ENCODE measurements at regions not wholly inside any gene's neighbourhood (a gene's known extent, or its start where the extent isn't known, plus 50 kb on each side); places are given as distances from the start of the nearest gene placed in this dataset.
"Not testable (repeated sequence)": the region's sequence is repeated elsewhere in the genome, so short reads cannot be mapped to it uniquely, and the experiment has no call there.

DNA sequence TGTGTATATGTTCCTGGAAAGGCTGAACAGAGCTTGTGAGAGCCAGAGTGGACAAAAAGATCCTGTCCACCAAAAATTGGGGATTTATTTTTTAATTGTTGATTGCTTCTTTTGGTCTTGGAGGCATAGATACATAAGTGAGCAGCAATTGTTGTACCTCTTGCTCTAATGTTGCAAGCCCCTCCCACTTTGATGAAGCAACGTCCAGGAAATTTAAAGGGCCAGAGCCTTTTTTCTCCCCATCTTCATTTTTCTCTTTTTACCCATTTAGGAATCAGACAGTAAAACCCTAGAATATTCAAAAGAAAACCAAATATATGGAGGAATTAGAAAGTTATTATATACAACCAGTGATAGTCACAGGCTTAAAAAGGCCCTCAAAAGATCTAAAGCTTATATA is 871.8 kb upstream of the NRXN1 start:
- in situ Hi-C loops (cut with MboI; ENCODE audit: low sequenced_read_pairs, unreplicated experiment), result no loop called here
- TF ChIP-seq, protein P1, sequence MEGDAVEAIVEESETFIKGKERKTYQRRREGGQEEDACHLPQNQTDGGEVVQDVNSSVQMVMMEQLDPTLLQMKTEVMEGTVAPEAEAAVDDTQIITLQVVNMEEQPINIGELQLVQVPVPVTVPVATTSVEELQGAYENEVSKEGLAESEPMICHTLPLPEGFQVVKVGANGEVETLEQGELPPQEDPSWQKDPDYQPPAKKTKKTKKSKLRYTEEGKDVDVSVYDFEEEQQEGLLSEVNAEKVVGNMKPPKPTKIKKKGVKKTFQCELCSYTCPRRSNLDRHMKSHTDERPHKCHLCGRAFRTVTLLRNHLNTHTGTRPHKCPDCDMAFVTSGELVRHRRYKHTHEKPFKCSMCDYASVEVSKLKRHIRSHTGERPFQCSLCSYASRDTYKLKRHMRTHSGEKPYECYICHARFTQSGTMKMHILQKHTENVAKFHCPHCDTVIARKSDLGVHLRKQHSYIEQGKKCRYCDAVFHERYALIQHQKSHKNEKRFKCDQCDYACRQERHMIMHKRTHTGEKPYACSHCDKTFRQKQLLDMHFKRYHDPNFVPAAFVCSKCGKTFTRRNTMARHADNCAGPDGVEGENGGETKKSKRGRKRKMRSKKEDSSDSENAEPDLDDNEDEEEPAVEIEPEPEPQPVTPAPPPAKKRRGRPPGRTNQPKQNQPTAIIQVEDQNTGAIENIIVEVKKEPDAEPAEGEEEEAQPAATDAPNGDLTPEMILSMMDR (IDR thresholded peaks at IDR 0.05; ENCODE audit: borderline replicate concordance, control extremely low read depth, extremely low read depth, insufficient read depth, missing control alignments), result no peak
- DNase-seq (ENCODE audit: low spot score), result no peak

DNA sequence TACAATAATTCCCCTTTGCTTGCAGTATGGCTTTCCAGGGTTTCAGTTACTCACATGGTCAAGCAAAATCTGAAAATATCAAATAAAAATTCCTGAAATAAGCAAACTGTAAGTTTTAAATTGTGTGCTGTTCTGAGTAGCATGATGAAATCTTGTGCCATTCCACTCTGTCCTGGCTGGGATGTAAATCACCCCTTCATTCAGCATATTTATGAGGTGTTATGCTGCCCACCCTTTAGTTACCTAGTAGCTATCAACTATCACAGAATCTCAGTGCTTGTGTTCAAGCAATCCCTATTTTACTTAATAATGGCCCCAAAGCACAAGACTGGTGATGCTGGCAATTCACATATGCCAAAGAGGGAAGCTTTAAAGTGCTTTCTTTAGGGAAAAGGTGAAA is 867.7 kb upstream of the NRXN1 start:
- no peak for DNase-seq (ENCODE audit: low spot score)
- TF ChIP-seq, protein P1 (IDR thresholded peaks at IDR 0.05; ENCODE audit: borderline replicate concordance, control extremely low read depth, extremely low read depth, insufficient read depth, missing control alignments), result no peak
- in situ Hi-C loops (cut with MboI; ENCODE audit: low sequenced_read_pairs, unreplicated experiment), result no loop called here

DNA sequence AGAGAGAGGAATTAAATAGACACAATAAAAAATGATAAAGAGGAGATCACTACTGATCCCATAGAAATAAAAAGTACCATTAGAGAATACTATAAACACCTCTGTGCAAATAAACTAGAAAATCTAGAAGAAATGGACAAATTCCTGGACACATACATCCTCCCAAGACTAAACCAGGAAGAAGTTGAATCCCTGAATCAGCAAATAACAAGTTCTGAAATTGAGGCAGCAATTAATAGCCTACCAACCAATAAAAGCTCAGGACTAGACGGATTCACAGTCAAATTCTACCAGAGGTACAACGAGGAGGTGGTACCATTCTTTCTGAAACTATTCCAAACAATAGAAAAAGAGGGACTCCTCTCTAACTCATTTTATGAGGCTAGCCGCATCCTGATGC is 862.7 kb upstream of the NRXN1 start:
- in situ Hi-C loops (cut with MboI; ENCODE audit: low sequenced_read_pairs, unreplicated experiment); DNase-seq (ENCODE audit: low spot score): not testable (repeated sequence)

DNA sequence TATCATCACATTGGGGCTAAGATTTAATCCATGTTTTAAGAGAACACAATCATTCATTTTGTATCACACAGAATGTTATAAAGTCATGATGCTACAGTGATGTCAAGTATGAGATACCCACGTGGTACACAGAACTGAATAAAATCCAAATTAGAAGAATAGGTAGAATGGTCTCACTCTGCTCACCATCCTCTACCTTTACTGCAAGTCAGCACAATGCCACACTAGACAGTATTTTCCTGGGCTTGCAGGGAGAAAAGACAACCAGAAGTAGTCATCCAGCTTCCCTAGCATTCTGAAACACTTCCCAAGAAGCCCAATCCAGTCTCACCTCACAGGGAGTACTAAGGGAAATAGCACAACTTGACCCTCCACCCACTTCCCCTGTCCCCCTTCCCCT is 856.2 kb upstream of the NRXN1 start:
- in situ Hi-C loops (cut with MboI; ENCODE audit: low sequenced_read_pairs, unreplicated experiment), result no loop called here

DNA sequence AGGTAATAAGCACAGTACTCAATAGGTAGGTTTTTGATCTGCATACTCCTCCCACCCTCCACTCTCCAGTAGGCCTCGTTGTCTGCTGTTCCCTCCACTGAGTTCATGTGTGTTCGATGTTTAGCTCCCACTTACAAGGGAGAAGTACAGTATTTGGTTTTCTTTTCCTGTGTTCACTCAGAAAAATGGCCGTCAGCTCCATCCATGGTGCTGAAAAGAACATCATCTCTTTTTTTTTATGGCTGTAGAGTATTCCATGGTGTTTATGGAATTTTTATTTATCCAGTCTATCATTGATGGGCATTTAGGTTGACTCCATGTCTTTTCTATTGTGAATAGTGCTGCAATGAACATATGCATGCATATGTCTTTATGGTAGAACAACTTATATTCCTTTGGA is 849.7 kb upstream of the NRXN1 start:
- TF ChIP-seq, protein P1 (IDR thresholded peaks at IDR 0.05; ENCODE audit: borderline replicate concordance, control extremely low read depth, extremely low read depth, insufficient read depth, missing control alignments), result no peak
- no peak for DNase-seq (ENCODE audit: low spot score)
- in situ Hi-C loops (cut with MboI; ENCODE audit: low sequenced_read_pairs, unreplicated experiment), result no loop called here

More for the DNA sequence above, 856.2 kb upstream of the NRXN1 start:
- DNase-seq (ENCODE audit: low spot score), result no peak
- TF ChIP-seq, protein P1 (IDR thresholded peaks at IDR 0.05; ENCODE audit: borderline replicate concordance, control extremely low read depth, extremely low read depth, insufficient read depth, missing control alignments), result no peak

DNA sequence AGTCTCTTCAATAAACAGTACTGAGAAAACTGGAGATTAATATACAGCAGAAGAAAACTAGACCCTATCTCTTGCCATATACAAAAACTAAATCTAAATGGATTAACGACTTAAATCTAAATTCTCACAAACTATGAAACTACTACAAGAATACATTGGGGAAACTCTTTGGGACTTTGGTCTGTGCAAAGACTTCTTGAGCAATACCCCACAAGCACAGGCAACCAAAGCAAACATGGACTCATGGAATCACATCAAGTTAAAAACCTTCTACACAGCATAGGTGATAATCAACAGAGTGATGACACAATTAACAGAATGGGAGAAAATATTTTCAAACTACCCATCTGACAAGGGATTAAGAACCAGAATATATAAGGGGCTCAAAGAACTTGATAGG is 848.2 kb upstream of the NRXN1 start:
- TF ChIP-seq, protein P1 (IDR thresholded peaks at IDR 0.05; ENCODE audit: borderline replicate concordance, control extremely low read depth, extremely low read depth, insufficient read depth, missing control alignments), result no peak
- in situ Hi-C loops (cut with MboI; ENCODE audit: low sequenced_read_pairs, unreplicated experiment), result no loop called here
- DNase-seq (ENCODE audit: low spot score), result no peak

DNA sequence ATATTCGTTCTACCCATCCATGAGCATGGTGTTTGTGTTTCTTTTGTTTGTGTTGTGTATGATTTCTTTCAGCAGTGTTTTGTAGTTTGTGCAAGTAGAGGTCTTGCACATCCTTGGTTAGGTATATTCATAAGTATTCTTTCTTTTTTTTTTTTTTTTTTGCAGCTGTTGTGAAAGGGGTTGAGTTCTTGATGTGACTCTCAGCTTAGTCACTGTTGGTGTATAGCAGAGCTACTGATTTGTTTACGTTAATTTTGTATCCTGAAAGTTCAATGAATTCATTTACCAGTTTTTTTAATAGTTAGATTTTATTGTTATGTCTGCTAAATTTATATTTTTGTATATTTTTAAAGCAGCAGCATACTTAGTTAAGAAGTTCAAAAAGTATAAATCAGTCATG is 834.4 kb upstream of the NRXN1 start:
- DNase-seq (ENCODE audit: low spot score), result no peak
- TF ChIP-seq, protein P1 (IDR thresholded peaks at IDR 0.05; ENCODE audit: borderline replicate concordance, control extremely low read depth, extremely low read depth, insufficient read depth, missing control alignments), result no peak
- in situ Hi-C loops (cut with MboI; ENCODE audit: low sequenced_read_pairs, unreplicated experiment), result no loop called here
